Peyer's patch (tissue), 4 donors: ENCODE measurements at regions not wholly inside any gene's neighbourhood (a gene's known extent, or its start where the extent isn't known, plus 50 kb on each side); places are given as distances from the start of the nearest gene placed in this dataset.

Source experiments
- POLR2A ChIP-seq, 2 donors: fragments of 450-650 bp; IDR thresholded peaks; one replicate each; pipeline ENCODE4 v1.5.1; 2017; ENCODE audit warnings: antibody characterized with exemption in 2 of 2, mild to moderate bottlenecking in 2 of 2, moderate library complexity in 2 of 2
- TF ChIP-seq, protein P1 (sequence below), 6 experiments: fragments of 450-650 bp in 4 of 6; fragments of 200-600 bp in 2 of 6; sonication (generic) in 1 of 6; IDR thresholded peaks; one replicate each; pipeline ENCODE4 v1.5.1; 2017 to 2019; ENCODE audit warnings: antibody characterized with exemption in 6 of 6, mild to moderate bottlenecking in 3 of 6, moderate library complexity in 1 of 6

- TF ChIP-seq, protein P1, sequence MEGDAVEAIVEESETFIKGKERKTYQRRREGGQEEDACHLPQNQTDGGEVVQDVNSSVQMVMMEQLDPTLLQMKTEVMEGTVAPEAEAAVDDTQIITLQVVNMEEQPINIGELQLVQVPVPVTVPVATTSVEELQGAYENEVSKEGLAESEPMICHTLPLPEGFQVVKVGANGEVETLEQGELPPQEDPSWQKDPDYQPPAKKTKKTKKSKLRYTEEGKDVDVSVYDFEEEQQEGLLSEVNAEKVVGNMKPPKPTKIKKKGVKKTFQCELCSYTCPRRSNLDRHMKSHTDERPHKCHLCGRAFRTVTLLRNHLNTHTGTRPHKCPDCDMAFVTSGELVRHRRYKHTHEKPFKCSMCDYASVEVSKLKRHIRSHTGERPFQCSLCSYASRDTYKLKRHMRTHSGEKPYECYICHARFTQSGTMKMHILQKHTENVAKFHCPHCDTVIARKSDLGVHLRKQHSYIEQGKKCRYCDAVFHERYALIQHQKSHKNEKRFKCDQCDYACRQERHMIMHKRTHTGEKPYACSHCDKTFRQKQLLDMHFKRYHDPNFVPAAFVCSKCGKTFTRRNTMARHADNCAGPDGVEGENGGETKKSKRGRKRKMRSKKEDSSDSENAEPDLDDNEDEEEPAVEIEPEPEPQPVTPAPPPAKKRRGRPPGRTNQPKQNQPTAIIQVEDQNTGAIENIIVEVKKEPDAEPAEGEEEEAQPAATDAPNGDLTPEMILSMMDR (IDR thresholded peaks at IDR 0.05), result no peak
- no peak for TF ChIP-seq POLR2A (IDR thresholded peaks at IDR 0.05)
Observed at GRCh38 chr7:156167417-156167807, 355.1 kb upstream of the SHH start.
